Prostate gland (tissue), 2 donors: ENCODE measurements at regions not wholly inside any gene's neighbourhood (a gene's known extent, or its start where the extent isn't known, plus 50 kb on each side); places are given as distances from the start of the nearest gene placed in this dataset.

Source experiments
- CTCF ChIP-seq, 4 experiments: fragments of 200-600 bp in 2 of 4; fragments of 450-650 bp in 2 of 4; sonication (generic) in 2 of 4; IDR thresholded peaks; 1 replicate in 3 of 4; 2 replicates in 1 of 4; pipeline ENCODE4 v1.5.1; 2016 to 2019; ENCODE audit warnings: antibody characterized with exemption in 4 of 4, mild to moderate bottlenecking in 2 of 4, moderate library complexity in 2 of 4
- POLR2A ChIP-seq: fragments of 450-650 bp; IDR thresholded peaks from one replicate; pipeline ENCODE4 v1.6.1; 2016; ENCODE audit warnings: antibody characterized with exemption, mild to moderate bottlenecking
- POLR2AphosphoS5 ChIP-seq: sonication (generic); formaldehyde crosslinking; IDR thresholded peaks from one replicate; pipeline ENCODE4 v1.6.1; 2017; ENCODE audit warnings: antibody characterized with exemption

- peak; percentile 31 for TF ChIP-seq POLR2AphosphoS5
- no peak for TF ChIP-seq CTCF (IDR thresholded peaks at IDR 0.05)
- no peak for TF ChIP-seq POLR2A
These were observed 68.1 kb upstream of the GRIN2A start for GRCh38 chr16:10250137-10250828.
